ENCODE measurements at regions not wholly inside any gene's neighbourhood (a gene's known extent, or its start where the extent isn't known, plus 50 kb on each side); places are given as distances from the start of the nearest gene placed in this dataset.
"Not testable (repeated sequence)": the region's sequence is repeated elsewhere in the genome, so short reads cannot be mapped to it uniquely, and the experiment has no call there.

DNA sequence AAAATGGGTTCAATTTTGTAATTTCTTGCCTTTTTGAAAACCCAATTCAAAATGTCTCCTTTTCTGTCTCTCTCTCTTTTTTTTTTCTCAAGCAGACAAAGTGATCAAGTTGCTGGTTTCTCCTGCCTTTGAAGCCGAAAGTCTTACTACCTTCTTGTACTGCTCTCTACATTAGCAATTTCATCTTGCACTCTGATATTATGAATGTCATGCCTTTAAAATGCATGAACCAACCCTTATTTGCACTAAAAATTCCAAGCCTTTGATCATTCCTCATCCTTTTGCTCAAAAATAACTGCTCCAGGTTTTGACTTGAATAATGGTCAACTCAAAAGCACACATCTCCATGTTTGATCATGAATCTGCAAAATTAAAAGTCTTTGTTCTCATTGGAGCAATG lies 125.2 kb downstream of the CETN3 start:
- no peak for DNase-seq

DNA sequence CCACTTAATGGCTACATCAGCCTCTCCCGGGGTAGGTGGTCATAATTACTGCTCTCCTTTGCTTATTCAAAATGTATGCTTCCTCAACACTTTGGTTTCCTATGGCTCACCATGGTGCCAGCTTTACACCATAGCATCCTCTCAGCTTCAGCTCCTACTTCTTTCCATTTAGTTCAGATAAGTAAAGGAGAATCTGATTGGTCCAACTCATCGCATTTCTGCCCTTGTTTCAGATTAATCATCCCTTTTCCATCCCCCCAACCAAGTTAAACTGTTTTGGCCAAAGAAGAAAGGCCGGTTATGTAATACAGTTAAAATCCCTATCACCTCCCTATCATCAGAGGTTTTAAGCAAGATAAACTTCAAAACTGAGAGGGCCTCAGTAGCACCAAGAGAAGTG lies 130.5 kb downstream of the CETN3 start:
- no peak for DNase-seq

DNA sequence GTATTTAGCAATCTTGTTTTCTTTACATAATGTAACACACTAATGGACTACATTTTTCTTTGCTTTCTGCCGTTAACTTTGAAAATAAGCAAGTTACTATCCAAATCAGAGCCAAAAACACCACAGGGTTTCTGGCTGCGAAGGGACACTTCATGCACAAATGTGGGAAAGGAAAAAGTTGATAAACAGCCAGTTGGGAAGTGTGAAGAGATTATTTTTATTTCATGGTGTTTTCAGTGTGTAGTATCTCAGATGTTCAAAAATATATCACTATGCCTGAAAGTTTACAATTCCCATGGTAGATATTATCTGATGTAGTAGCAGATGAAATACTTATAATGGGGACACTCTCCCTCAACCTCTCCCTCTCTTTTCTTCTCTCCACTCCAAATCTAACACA lies 135.3 kb downstream of the CETN3 start:
- DNase-seq, result no peak

DNA sequence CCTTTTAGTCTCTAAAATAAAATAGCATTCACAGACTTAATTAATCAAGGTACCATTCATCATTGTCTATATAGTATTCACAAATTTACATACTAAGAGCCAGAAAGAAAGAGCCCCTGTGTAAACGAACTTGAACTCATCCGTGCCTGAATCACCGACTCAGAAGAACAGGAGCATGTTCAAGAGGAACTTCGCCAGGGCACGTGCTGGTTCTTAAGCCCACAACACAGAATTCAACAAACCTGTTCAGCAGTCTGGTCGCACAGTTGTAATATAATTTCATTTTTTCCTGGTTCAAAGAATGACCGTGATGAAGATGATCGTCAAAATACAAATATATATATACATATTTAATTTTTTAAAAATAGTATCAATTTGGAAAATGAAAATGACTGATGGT lies 141.9 kb downstream of the CETN3 start:
- no peak for DNase-seq

DNA sequence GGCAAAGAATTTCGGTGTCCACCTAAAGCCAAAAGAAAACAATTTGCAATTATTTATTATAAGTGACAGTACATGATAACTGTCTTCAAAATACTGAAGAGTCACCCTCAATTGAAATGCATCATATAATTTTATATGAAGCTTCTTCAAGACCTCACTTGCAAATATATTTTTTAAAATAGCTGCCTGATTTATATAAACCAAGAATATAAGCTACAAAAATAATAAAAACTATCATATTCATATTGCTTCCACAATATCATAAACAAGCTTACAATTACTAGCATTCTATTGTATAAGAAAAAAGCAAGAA lies 144.1 kb downstream of the CETN3 start:
- DNase-seq, result no peak

DNA sequence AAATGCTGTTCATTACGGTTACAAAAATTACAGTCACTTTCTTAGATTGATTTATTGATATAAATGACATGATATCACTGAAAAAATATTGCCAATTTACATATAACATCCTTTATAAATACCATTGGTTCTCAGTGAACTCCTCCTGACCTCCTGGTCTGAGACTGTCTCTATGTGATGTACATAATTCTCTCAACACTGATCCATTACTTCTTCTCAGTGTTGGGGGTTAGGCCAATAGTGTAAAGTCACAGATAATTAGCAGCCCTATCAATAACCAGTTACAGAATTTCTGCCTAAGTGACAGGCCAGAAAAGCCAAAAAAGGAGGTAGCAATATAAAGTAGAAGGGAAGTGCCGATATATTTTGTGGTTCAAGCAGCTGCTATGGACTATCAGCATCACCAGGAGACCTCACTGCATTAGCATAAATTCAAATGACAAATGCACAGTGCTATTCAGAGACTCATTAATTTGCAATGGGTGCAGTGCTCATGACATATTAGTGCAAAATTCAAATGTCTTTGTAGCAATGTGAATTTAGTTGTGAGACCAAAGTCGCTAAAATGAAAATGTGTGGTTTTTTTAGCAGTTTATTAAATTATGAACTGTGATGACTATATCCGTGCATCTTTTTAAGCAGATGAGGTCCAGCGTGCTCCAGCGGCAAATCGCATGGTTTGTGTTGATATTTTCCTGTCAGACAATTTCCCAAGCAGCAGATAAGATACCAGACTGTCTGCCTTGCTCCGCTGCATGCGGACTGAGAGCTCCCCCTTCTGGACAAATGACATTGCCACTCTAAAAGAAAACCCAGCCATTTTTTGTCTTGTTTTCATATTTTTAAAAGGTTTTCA lies 144.6 kb downstream of the CETN3 start:
- peak; percentile 79 for DNase-seq

DNA sequence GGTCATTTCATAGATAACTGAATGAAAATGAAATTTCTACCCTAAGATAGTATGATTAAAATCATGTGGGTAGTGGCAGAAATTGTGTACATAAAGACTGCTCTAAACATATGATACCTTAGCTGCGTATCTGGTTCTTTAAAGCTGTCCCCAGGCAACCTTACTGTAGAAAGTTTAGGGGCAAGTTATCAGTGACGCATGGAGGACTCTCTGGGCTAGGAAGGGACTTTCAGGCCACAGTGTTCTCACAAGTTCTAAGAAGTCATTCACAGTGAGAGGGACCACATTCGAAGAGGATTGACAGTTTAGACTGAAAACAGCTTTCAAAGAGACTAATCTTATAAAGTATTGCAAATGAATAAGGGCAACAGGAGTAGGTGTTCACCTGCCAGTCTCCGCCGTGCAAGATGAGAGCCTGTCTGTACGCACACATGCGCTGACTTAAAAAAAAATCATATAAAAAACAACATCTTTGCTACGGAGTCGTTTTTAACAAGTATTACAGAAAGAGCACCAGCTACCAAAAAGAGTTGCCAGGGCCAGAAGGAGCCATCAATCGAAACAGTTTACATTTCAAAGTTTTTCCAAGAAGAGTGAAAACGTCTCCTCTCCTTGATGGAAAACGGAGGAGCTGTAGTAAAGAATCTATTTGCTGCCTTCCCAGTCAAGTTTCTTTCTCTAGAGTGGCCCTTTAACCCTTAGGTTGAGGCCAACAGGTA lies 146.3 kb downstream of the CETN3 start:
- DNase-seq, result no peak

DNA sequence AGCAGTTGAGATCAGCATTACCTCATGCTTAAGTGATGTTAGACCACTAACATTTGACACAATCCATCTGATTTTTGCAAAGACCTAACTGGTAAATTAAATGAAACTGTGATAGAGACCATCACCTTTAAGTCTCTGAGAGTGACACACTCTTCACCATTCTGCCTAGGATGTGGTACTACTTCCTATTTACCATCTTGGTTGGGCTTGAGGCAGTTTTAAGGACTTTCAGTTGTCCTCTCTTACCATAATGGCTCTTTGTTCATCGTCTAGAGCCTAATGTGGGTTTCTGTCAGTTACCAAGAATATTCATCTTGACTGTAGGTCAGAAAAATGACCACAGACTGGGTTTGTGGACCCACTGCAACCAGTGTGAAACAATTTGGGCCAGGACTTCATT lies 158.1 kb downstream of the CETN3 start:
- DNase-seq, result no peak

DNA sequence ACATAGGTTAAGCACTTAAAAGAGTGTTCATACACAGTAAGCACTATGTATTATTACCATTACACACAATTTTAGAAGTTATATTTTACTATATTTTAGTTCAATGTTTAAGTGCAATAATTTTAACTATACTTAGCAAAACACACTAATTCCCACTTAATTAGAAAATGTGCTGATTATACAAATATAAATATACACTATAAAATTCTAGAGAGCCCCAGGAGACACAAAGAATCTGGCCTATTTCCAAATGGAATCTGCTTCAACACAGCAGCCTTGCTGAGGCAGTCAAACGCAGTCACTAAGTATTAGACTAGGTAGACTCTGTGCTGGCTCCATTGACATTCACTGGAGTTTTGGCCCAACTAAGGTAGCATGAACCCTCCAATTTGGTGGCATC lies 160.9 kb downstream of the CETN3 start:
- DNase-seq, result no peak

DNA sequence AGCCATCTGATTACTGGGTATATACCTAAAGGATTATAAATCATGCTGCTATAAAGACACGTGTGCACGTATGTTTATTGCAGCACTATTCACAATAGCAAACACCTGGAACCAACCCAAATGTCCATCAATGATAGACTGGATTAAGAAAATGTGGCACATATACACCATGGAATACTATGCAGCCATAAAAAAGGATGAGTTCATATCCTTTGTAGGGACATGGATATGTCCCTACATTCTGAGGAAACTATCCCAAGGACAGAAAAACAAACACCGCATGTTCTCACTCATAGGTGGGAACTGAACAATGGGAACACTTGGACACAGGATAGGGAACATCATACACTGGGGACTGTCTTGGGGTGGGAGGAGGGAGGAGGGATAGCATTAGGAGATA lies 165.7 kb downstream of the CETN3 start:
- not testable (repeated sequence) for DNase-seq

DNA sequence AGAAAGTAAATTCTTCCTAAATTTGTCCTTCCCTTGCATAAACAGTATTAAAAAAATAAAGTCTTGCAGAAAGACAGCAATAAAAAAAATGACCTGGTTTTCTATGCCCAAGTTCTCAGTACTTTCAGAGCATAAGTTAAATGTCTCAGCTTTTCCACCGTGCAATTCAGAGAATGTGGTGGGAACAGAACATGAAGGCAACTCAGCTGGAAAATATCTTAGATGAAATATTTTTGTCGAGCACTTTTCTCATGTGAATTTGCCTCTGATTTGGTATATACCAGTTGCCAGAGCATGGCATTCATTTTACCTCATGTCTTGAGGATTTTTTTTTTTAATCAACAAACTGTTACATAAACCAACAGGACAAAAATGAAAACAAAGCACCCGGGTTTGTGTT lies 176.1 kb downstream of the CETN3 start:
- DNase-seq, result no peak

DNA sequence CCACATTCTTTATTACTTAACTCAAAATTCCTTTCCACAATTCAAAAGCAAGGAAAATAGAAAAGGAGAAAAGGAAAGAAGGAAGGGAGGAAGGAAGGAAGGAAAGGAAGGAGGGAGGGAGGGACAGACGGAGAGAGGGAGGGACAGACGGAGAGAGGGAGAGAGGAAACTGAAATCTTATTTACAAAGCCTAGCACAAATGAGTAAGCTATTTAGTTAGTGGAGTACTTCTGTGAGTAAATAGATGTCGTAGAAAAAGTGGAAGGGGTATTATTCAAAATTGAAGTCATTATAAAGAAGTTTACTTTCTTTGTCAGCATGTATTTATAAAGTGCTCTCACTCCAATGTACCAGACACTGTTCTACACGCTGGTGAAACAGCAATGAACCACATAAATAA lies 177.9 kb downstream of the CETN3 start:
- no peak for DNase-seq

DNA sequence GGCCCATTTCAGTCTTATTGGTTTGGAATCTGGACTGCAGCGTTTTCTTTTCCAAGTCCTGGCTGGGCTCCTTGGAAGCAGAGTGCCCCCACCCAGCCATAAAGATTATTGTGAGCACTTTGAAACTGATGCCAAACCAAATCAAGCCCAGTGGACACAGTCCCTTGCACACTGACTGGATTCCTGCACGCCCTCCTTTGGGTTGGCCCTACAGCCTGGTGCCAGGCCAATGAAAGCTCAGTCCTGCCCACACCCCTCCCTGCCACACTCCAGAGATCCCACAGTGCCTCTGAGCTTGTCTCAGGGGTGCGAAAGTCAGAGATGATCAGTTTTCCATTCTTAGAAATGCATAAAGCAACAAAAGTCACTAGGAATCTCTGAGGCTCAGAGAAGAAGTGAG lies 181.9 kb downstream of the CETN3 start:
- DNase-seq, result no peak

DNA sequence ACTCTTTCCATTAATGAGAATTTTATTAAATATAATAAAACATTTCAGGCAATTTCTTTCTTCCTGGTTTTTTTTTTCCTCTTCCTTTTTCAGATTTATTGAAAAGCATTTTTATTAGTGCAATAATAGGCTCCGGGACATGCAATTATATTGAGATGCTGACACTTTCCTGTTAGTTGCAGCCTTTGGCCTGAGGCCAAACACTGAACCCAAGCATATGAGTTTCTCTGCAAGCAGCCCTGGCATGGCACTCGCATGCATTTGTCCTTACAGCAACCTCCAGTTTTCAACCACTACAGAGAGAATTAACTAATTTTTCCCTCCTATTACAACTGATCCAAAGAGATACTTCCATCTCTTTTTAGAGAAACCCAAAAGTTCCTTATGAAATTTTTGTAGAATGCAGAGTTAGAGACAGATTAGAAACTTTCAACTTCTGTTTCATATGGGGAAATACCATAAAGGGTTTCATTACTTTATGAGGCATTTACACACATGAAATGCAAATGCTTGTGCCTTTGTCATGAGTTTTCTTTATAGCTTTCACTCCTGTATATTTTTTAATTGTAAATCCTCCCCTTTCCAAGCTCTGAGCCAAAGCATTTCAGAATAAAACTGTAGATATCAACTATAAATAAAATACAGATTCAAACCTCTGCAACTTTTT lies 183.0 kb downstream of the CETN3 start:
- DNase-seq, result peak; percentile 4

DNA sequence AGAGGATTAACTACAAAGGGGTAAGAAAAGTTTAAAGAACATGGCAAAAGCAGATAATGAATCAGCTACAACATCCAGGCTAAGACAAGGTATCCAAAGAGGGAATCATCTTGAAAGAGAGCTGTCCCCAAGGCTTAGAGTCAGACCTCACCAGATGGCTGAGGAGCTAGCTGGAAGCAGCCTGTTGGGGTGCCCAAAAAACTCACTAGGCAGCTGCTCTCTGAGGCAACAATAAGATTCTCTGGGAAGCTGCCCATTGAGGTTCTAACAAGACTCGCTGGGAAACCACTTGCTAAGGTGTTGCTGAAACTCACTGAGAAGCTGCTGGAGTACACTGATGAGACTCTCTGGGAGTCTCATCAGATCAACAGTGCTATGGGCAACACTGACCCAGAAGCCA lies 185.2 kb downstream of the CETN3 start:
- DNase-seq, result no peak

DNA sequence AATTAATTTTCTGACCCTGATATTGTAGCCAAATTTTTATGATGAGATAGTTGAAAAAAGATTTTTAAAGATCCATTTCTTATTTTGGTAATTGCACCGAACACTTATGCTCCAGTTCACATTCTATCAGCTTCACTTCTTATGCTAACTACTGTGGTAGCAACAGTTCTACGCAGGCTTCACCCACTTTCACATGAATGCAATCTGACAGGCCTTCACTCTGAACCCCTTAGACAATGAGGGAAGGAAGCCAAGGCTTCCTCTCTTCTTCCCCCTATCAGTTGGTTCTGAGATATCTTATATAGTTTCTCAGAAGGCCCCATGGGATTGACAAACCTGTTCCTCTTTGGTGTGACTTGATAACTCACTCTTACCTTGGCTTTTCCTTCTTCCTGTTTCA lies 185.8 kb downstream of the CETN3 start:
- DNase-seq, result no peak

DNA sequence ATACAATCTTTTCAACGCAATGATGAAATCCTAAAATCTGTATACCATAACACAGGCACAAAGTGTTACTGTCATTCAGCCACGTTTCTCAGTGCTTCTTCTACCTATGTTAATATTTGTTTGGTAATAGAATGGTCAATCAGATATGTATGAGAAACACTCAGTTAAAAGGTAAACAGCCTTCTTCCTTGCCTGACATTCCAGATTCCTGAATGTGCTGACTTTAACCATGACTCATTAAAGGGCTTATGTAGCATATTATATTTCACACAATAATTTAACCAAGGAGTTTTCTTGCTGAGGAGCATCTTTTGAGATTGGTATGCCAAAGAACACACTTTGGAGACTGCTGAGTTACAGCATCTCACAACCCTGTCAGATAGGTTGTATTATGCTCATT lies 187.6 kb downstream of the CETN3 start:
- DNase-seq, result no peak

DNA sequence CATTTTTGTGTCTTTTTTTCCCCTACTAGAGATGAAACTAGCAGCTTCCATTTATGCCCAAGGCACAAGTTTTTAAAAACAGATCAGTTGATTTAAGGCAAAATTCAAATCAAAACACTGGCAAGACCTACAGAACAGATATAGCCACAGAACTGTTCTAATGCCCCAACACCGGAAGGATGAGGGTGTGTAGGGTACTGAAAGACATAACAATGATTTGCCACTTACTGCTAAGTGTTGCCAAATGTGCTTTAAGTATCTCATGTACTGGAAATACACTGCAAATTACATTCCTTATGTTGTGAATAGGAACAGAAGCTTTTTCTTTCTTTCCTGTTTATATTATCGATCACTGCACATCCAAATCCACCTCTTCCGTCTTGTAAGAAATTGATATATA lies 189.0 kb downstream of the CETN3 start:
- no peak for DNase-seq

DNA sequence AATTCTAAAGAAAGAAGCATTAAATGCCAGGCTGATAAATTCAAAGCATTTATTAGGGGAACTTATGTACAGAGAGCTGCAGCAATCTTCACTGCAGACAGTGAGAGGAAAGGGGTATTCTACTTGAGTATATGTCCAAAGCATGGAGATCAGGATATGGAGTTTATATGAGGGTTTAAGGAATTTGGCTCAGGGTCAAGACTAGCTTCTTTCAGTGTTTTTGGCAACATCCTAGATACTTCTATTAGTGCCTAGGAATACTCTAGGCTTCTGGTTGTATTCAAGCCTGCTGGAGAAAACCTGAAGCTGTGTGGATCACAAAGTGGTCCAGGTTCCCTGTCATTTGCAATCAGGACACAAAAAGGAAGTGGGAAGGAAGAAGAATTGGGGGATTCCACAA lies 194.6 kb downstream of the CETN3 start:
- no peak for DNase-seq

DNA sequence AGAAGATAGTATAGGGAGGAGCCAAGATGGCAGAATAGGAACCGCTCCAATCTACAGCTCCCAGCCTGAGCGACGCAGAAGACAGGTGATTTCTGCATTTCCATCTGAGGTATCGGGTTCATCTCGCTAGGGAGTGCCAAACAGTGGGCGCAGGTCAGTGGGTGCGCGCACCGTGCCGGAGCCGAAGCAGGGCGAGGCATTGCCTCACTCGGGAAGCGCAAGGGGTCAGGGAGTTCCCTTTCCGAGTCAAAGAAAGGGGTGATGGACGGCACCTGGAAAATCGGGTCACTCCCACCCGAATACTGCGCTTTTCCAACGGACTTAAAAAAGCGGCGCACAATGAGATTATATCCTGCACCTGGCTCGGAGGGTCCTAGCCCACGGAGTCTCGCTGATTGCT lies 201.2 kb downstream of the CETN3 start:
- DNase-seq, result not testable (repeated sequence)

DNA sequence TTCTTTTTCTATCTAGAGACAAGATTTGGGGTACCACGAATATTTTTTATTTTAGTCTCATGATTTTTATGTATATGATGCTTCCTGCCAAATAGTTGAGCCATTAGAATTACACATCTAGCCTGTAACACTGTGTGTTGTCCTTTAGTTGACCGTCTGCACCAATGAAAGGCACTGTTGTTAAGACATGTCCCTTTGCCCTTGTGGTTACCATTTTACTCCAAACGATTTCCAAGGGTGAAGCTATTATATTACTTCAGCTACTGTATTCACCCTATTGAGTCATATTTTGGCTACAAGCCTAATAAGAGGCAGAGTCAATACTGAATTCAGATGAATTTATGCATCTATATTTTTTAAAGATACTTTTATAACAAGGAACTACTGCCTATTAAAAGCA lies 207.6 kb downstream of the CETN3 start:
- DNase-seq, result no peak

DNA sequence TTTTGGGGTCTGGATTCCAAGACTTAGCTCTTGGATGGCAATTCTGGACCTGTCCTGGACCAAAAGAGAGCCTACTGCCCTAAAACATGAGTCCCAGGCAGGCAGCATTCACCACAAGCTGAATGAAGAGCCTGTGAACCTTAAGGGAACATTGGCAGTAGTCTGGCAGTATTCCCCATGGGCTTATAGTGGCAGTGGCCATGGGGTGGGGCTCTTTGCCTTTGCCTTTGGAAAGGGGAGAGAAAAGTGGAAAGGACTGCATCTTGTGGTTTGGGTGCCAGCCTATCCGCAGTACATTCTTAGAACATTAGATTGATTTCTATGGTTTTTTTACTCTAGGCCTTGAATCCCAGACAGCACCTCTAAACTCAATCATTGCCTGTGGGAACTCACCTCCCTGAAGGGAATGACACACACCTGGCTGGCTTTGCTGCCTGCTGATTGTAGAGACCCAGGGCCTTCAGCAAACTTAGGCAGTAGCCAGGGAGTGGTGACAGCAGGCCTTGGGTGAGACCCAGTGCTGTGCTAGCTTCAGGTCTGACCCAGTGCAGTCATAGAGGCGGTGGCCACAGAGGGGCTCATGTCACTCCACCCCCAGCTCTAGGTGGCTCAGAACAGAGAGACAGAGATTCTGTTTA lies 216.3 kb downstream of the CETN3 start:
- no peak for DNase-seq

DNA sequence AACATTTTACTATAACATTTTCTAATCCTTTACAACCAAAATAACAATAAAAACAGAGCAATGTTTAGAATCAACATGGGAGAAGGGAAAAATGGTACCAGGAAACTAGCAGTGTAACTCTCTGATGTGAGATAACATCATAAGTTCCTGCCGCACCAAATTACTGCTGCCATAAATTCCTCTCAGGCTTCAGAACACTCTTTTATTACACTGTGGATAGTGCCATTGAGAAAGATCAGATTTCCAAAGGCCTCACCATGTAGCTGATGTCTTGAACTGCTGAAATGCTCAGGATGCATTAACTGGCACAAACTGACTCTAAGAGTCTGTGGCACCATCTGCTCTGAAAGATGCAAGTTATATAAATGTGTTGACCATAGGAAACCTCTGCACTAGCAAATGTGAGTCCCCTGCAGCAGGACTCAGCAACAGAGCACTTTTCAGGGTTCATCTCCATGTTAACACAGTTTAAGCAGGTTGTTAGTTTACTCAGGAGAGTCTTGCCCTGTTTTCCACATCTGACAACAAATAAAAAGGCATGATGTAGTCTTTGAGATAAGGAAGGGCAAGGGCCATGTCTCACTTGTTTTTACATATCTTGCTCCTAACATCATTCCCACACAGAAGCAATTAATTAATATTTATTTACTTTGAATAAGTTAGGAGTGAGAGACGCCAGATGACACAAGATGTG lies 218.1 kb downstream of the CETN3 start:
- no peak for DNase-seq
